T-cell (primary cell): ENCODE measurements at regions not wholly inside any gene's neighbourhood (a gene's known extent, or its start where the extent isn't known, plus 50 kb on each side); places are given as distances from the start of the nearest gene placed in this dataset.

Experiments used
- ATAC-seq, 4 experiments: fragments of 200-7000 bp in 3 of 4; fragments of 150-1000 bp in 1 of 4; cut with Tn5 transposase; replicated peaks in 1 of 4; 1 replicate in 3 of 4; 2 replicates in 1 of 4; pipeline ENCODE4 v1.10.0; 2021; ENCODE audit warnings: moderate library complexity in 3 of 4, mild to moderate bottlenecking in 2 of 4, moderate number of reproducible peaks in 1 of 4
- CTCF ChIA-PET, 2 donors: fragments of 300-600 bp; sonication (Branson Sonifier 250); formaldehyde crosslinking; loops; one replicate each; lab custom pipeline; 2022; ENCODE audit warnings: antibody characterized with exemption in 2 of 2; lab: Charles Lee
- POLR2A ChIA-PET, 2 donors: fragments of 300-600 bp; sonication (Branson Sonifier 250); formaldehyde crosslinking; loops; one replicate each; lab custom pipeline; 2022; ENCODE audit warnings: antibody characterized with exemption in 2 of 2; lab: Charles Lee
- DNase-seq, 35 experiments: peaks; one replicate each; pipeline versions ENCODE4 v3.0.0 to v3.0.0-alpha.2; 2013 to 2023
- H3K27ac ChIP-seq: one replicate; pipeline ENCODE4 v1.5.1; 2013; ENCODE audit warnings: low read length
- H3K27me3 ChIP-seq, 2 experiments: replicated peaks in 1 of 2; 1 replicate in 1 of 2; 2 replicates in 1 of 2; pipeline versions ENCODE4 v1.6.1 to v1.7.0; 2013; ENCODE audit warnings: low read length in 1 of 2, mixed read lengths in 1 of 2; ENCODE audit not compliant: control insufficient read depth in 2 of 2, insufficient read depth in 2 of 2; ENCODE audit errors: extremely low read depth in 1 of 2
- H3K36me3 ChIP-seq, 2 donors: 1 replicate in 1 of 2; 2 replicates in 1 of 2; pipeline versions ENCODE4 v1.6.1 to v1.7.0; 2013; ENCODE audit warnings: low read length in 1 of 2; ENCODE audit not compliant: control insufficient read depth in 2 of 2, insufficient read depth in 1 of 2; ENCODE audit errors: extremely low read depth in 1 of 2
- H3K4me1 ChIP-seq, 2 experiments: 1 replicate in 1 of 2; 2 replicates in 1 of 2; pipeline versions ENCODE4 v1.6.1 to v1.7.0; 2013; ENCODE audit warnings: low read length in 2 of 2, mixed read lengths in 1 of 2; ENCODE audit not compliant: insufficient read depth in 2 of 2, control insufficient read depth in 1 of 2; ENCODE audit errors: extremely low read depth in 1 of 2
- H3K4me3 ChIP-seq, 2 donors: 1 replicate in 1 of 2; 2 replicates in 1 of 2; pipeline versions ENCODE4 v1.5.1 to v1.7.0; 2013; ENCODE audit warnings: mild to moderate bottlenecking in 2 of 2, low read length in 1 of 2, moderate library complexity in 1 of 2; ENCODE audit not compliant: control insufficient read depth in 1 of 2; ENCODE audit errors: extremely low read depth in 1 of 2
- H3K9me3 ChIP-seq: 2 replicates; pipeline ENCODE4 v1.7.0; 2013
- H3K27ac Mint-ChIP-seq, 2 donors: one replicate each; pipeline ENCODE4 v1.8.0; 2020 to 2021; ENCODE audit warnings: mild to moderate bottlenecking in 2 of 2, mixed read lengths in 2 of 2
- H3K27me3 Mint-ChIP-seq, 2 donors: one replicate each; pipeline ENCODE4 v1.8.0; 2021 to 2022; ENCODE audit warnings: mixed read lengths in 2 of 2
- H3K36me3 Mint-ChIP-seq: one replicate; pipeline ENCODE4 v1.8.0; 2021; ENCODE audit warnings: mixed read lengths
- H3K4me1 Mint-ChIP-seq, 3 donors: one replicate each; pipeline ENCODE4 v1.8.0; 2020 to 2022; ENCODE audit warnings: mixed read lengths in 3 of 3, mild to moderate bottlenecking in 1 of 3
- H3K4me3 Mint-ChIP-seq, 3 donors: one replicate each; pipeline ENCODE4 v1.8.0; 2020 to 2022; ENCODE audit warnings: mild to moderate bottlenecking in 3 of 3, mixed read lengths in 3 of 3, moderate library complexity in 3 of 3
- H3K9me3 Mint-ChIP-seq, 3 donors: one replicate each; pipeline ENCODE4 v1.8.0; 2020 to 2022; ENCODE audit warnings: mixed read lengths in 3 of 3
- WGBS: methylation state at CpG from one replicate; pipeline ENCODE4 v1.1.5; 2013; ENCODE audit warnings: missing lambda C conversion rate; ENCODE audit not compliant: insufficient coverage; 5-methylcytosine and 5-hydroxymethylcytosine counted together

- ChIA-PET CTCF (no interaction called here), POLR2A (interaction anchor here in 1 of 2 donors (0.6 kb wide), 1 partner anchor 1964 kb away, joined by 4 read pairs; no protein-coding TSS in a partner anchor)
- Mint-ChIP-seq H3K9me3 (peaks cover 4 to 14% (median 4%) of the 10 kb centered on the region in 3 donors), H3K4me1 (peaks cover 19 to 33% (median 33%) of the 10 kb centered on the region in 3 donors), H3K27ac (no peak overlapping the region), H3K4me3 (no peak overlapping the region), H3K27me3 (no peaks in the 10 kb centered on the region), H3K36me3 (peaks cover 8% of the 10 kb centered on the region)
- H3K4me1 ChIP-seq: peaks cover 0 to 6% of the 10 kb centered on the region in 2 experiments
- H3K9me3 ChIP-seq: no peaks in the 10 kb centered on the region
- no peak overlapping the region for H3K27ac ChIP-seq
- no peaks in the 10 kb centered on the region for H3K36me3 ChIP-seq
- H3K4me3 ChIP-seq: no peak overlapping the region
- DNase-seq: no peak
- WGBS: 100% methylated on average over 2 of the region's 7 CpGs
- no peak for ATAC-seq
- no peaks in the 10 kb centered on the region for H3K27me3 ChIP-seq
These were observed 244.1 kb downstream of the AEBP2 start for GRCh38 chr12:19683178-19683927.

GRCh38 chr12:19687371-19687770 is 248.1 kb downstream of the AEBP2 start:
- H3K36me3 Mint-ChIP-seq: no peaks in the 10 kb centered on the region
- Histone ChIP-seq H3K36me3 (no peaks in the 10 kb centered on the region), H3K9me3 (no peaks in the 10 kb centered on the region), H3K4me1 (no peaks in the 10 kb centered on the region), H3K27me3 (peaks cover 0 to 4% of the 10 kb centered on the region in 2 experiments), H3K4me3 (no peak overlapping the region), H3K27ac (no peak overlapping the region)
- ATAC-seq (no peak), DNase-seq (no peak)
- ChIA-PET POLR2A (no interaction called here), CTCF (no interaction called here)
- no peak overlapping the region for H3K27ac Mint-ChIP-seq
- H3K4me1 Mint-ChIP-seq: peaks cover 4 to 6% (median 4%) of the 10 kb centered on the region in 3 donors
- no CpG with 5 or more reads among the region's 1 CpG for WGBS
- no peak overlapping the region for H3K4me3 Mint-ChIP-seq
- no peaks in the 10 kb centered on the region for H3K9me3 Mint-ChIP-seq
- peaks cover 0 to 1% of the 10 kb centered on the region in 2 donors for H3K27me3 Mint-ChIP-seq

GRCh38 chr12:19688532-19688931 is 249.2 kb downstream of the AEBP2 start:
- Histone ChIP-seq H3K4me1 (no peaks in the 10 kb centered on the region), H3K4me3 (no peak overlapping the region), H3K27ac (no peak overlapping the region), H3K36me3 (no peaks in the 10 kb centered on the region), H3K27me3 (peaks cover 0 to 4% of the 10 kb centered on the region in 2 experiments), H3K9me3 (no peaks in the 10 kb centered on the region)
- Mint-ChIP-seq H3K4me3 (no peak overlapping the region), H3K27me3 (peaks cover 0 to 1% of the 10 kb centered on the region in 2 donors), H3K9me3 (no peaks in the 10 kb centered on the region), H3K27ac (no peak overlapping the region), H3K36me3 (peaks cover 2% of the 10 kb centered on the region), H3K4me1 (peaks cover 0 to 3% (median 0%) of the 10 kb centered on the region in 3 donors)
- DNase-seq: no peak
- ChIA-PET POLR2A (no interaction called here), CTCF (no interaction called here)
- ATAC-seq: no peak
- WGBS: 100% methylated on average over 1 of the region's 1 CpG

- Mint-ChIP-seq H3K4me1 (no peaks in the 10 kb centered on the region), H3K27ac (no peak overlapping the region), H3K27me3 (peaks cover 0 to 1% of the 10 kb centered on the region in 2 donors), H3K36me3 (peaks cover 2% of the 10 kb centered on the region), H3K9me3 (no peaks in the 10 kb centered on the region), H3K4me3 (no peak overlapping the region)
- H3K27me3 ChIP-seq: peaks cover 0 to 4% of the 10 kb centered on the region in 2 experiments
- H3K9me3 ChIP-seq: no peaks in the 10 kb centered on the region
- no peak for DNase-seq
- H3K36me3 ChIP-seq: no peaks in the 10 kb centered on the region
- H3K4me3 ChIP-seq: no peak overlapping the region
- POLR2A ChIA-PET: interaction anchor here in 1 of 2 donors (0.5 kb wide), 1 partner anchor 1927 kb away, joined by 5 read pairs; no protein-coding TSS in a partner anchor
- 88% methylated on average over 5 of the region's 17 CpGs for WGBS
- H3K4me1 ChIP-seq: no peaks in the 10 kb centered on the region
- CTCF ChIA-PET: no interaction called here
- H3K27ac ChIP-seq: no peak overlapping the region
- no peak for ATAC-seq
These were observed 249.9 kb downstream of the AEBP2 start for GRCh38 chr12:19689226-19689625.

GRCh38 chr12:19689801-19690472 is 250.6 kb downstream of the AEBP2 start:
- H3K27ac ChIP-seq: no peak overlapping the region
- 91% methylated on average over 7 of the region's 9 CpGs for WGBS
- Mint-ChIP-seq H3K4me3 (no peak overlapping the region), H3K9me3 (no peaks in the 10 kb centered on the region), H3K36me3 (peaks cover 2% of the 10 kb centered on the region), H3K4me1 (peaks cover under 1 to 7% (median 6%) of the 10 kb centered on the region in 3 donors), H3K27me3 (peaks cover 0 to 1% of the 10 kb centered on the region in 2 donors), H3K27ac (no peak overlapping the region)
- DNase-seq: no peak
- no peaks in the 10 kb centered on the region for H3K36me3 ChIP-seq
- no peak overlapping the region for H3K4me3 ChIP-seq
- no peak for ATAC-seq
- peaks cover 0 to 4% of the 10 kb centered on the region in 2 experiments for H3K27me3 ChIP-seq
- ChIA-PET POLR2A (interaction anchor here in 1 of 2 donors (0.5 kb wide), 1 partner anchor 1927 kb away, joined by 5 read pairs; no protein-coding TSS in a partner anchor), CTCF (no interaction called here)
- H3K4me1 ChIP-seq: peaks cover 0 to 3% of the 10 kb centered on the region in 2 experiments
- no peaks in the 10 kb centered on the region for H3K9me3 ChIP-seq

- H3K27ac Mint-ChIP-seq: no peak overlapping the region
- peaks cover 0 to 1% of the 10 kb centered on the region in 2 donors for H3K27me3 Mint-ChIP-seq
- POLR2A ChIA-PET: no interaction called here
- DNase-seq: no peak
- H3K9me3 ChIP-seq: no peaks in the 10 kb centered on the region
- H3K4me3 ChIP-seq: no peak overlapping the region
- H3K36me3 Mint-ChIP-seq: peaks cover 2% of the 10 kb centered on the region
- H3K36me3 ChIP-seq: no peaks in the 10 kb centered on the region
- no peak overlapping the region for H3K4me3 Mint-ChIP-seq
- H3K27ac ChIP-seq: no peak overlapping the region
- peaks cover 0 to 3% of the 10 kb centered on the region in 2 experiments for H3K4me1 ChIP-seq
- peaks cover 0 to 4% of the 10 kb centered on the region in 2 experiments for H3K27me3 ChIP-seq
- peaks cover 4 to 18% (median 17%) of the 10 kb centered on the region in 3 donors for H3K4me1 Mint-ChIP-seq
- WGBS: no CpG with 5 or more reads among the region's 4 CpGs
- CTCF ChIA-PET: no interaction called here
- no peaks in the 10 kb centered on the region for H3K9me3 Mint-ChIP-seq
- ATAC-seq: no peak
These were observed 252.8 kb downstream of the AEBP2 start for GRCh38 chr12:19692091-19692490.
